HG02610 (cell line): ENCODE measurements at regions not wholly inside any gene's neighbourhood (a gene's known extent, or its start where the extent isn't known, plus 50 kb on each side); places are given as distances from the start of the nearest gene placed in this dataset.

Experiments used
- ATAC-seq: cut with Tn5 transposase; IDR thresholded peaks from one replicate; pipeline ENCODE4 v1.9.1; 2021; ENCODE audit warnings: mild to moderate bottlenecking, moderate library complexity; ENCODE audit not compliant: unreplicated experiment

DNA sequence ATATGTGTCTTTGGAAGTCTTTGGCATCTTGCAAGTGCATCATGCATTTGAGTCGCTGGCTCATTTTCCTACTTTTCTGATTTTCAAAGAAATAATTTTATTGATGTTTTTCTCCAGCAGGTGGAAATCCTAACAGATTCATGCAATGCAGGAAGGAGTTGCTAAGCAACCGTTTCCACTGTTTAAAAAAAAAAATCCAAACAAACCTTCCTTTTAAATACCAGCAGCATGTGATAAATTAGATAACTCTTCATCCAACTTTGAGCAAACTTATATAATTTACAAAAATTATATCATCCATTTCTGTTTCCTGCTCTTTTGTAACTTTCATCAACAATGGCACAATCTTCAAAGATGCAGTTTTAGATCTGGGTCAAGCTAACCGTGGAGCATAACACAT, 364.1 kb downstream of the MFSD1 start:
- ATAC-seq = no peak

DNA sequence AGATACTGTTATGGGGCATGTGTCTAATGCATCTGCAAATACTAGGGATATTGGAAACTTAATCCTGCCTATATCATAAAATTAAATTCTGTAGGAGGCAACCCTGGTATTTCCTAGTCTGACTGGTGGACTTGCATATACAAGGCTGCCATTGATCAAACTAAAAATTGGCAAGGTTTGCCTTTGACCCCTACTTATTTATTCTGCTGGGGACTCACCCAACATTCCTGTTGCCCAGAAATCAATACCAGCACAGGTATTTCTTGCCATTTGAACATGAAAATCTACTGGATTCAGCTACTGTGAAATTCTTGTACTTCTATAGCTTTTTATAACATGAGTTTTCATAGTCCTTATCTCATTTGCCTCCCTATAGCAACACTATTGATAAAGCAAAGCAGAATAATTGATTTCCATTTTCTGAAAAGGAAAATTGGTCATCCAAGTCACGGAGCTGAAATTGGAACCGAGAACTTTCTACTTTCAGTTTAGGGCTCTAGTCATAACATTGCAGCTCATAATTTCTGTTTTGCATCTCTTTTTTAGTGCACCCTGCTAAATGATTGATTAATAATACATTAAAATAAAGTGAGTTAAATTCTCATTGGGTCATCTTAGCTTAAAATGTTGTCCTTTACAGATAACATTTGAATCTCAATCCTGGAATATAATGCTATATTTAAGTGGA, 365.2 kb downstream of the MFSD1 start:
- ATAC-seq = no peak

DNA sequence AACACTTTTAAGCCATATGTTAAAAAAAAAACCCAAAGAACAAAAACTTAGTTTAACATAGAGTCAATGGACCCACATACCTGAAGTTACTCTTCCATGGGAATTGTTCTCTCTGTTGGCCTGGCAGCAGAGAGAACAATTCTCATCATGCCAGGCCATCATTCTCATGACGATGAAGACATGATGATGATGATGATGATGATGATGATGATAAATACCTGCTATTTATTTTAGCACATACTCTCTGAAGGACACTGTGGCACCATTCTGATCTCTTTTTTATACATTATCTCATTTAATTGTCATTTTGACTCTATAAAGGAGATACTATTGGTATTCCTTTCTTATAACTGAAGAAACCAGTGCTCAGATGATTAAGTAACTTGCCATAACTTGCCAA, 366.9 kb downstream of the MFSD1 start:
- ATAC-seq = no peak

DNA sequence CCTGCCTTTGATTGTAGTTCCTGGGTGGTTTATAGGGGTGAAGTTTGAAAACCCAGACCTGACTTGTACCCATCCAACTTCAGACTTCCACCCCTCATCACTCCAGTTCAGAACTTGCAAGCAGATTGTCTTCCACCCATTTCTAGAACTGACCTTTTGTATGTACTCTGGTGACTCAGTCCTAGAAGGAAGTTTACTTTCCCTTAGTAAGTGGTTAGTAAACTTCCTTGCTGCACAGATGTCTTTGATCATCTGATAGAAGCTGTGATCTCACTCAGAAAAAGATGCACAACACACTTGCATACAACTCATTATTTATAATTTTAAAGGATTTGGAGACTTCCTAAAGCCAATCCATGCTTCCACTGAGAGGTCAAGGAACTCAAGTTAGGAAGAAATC, 368.0 kb downstream of the MFSD1 start:
- no peak for ATAC-seq

DNA sequence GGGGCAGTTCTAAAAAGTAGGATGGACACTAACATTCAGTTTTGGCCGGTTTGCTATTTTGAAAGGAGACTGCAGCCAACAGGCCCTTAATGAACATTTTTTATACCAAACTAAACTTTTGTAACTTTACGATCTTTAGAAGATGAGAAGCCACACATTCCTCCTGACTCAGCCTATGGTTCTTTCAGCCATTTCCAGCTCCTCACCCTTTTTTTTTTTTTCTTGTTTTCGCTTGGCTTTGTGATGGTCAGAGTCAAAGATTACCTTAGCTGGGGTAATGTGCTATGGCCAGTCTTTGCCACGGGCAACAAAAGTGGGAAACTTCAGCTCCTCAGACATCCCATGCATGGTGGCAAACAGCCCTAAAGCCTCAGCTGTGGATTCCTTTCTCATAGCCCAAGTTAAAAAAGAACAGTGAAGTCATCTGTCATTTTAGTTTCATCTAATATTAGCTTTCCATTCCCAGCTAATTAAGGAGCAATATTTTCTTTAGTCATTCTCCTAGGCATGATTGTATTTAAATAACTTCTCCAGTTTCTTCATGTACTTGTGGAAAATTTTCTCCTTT, 368.7 kb downstream of the MFSD1 start:
- no peak for ATAC-seq

DNA sequence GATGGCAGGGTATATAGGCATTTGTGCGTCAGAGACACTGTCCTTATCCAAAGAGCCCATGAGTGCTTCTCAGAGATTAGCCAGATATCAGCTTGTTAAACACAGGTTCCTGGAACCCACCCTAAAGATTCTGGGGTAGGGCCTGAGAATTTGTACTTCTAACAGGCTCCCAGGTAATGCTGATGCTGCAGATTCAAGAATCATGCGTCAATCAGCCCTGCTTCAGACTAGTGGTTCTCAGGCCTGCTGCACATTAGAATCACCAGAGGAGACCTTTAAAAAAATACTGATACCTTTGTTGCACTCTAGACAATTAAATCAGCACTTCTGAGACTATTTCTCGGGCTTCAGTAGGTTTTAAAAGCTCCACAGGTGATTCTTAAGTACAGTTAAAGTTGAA, 369.5 kb downstream of the MFSD1 start:
- no peak for ATAC-seq

DNA sequence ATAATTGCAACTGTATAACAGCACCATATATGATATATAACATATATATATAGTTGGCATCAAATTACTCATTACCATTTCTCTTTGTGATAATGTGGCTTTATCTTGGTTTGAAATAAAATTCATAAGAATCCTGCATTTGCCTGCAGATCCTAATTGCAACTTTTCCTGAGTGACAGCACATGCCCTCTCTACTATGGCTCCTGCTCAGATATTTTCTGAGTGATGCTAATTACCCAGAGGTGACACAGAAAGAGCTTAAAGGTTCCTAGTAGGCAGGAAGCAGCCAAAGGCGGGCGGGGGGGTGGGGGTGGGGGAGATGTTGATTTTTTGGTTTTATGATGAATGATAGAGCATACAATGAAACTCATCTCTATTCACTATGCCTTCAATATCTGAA, 370.6 kb downstream of the MFSD1 start:
- ATAC-seq = no peak

DNA sequence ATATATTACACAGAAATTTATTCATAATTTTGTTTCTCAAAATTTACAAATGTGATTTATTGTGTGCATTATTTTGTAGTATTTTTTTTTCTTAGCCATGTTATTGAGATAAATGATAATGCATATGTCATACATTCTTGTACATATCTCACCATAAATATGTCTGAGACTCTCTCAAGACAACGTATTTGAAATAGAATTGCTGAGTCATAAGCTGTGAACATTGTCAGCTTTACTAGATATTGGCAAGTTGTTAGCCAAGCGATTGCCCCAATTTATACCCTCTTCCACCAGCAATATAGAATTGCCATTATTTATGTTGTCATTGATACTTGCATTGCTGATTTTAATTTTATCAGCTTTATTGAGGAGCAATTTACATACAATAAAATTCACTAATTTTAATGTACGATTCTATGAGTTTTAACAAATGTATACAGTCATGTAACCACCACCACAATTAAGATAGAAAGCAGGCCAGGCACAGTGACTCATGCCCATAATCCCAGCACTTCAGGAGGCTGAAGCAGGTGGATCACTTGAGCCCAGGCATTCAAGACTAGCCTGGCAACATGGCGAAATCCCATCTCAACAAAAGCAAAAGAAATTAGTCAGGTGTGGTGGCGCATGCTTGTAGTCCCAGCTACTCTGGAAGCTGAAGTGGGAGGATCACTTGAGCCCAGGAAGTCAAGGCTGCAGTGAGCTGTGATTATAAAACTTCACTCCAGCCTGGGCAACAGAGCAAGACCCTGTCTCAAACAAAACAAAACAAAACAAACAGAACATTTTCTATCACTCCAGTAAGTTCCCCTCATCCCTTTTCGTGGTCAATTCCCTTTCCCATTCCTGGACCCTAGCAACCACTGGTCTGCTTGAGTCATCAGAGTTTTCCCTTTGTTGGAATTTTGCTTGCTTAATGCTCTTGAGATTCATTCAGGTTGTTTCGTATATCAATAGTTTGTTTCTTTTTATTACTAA, 373.1 kb downstream of the MFSD1 start:
- no peak for ATAC-seq

DNA sequence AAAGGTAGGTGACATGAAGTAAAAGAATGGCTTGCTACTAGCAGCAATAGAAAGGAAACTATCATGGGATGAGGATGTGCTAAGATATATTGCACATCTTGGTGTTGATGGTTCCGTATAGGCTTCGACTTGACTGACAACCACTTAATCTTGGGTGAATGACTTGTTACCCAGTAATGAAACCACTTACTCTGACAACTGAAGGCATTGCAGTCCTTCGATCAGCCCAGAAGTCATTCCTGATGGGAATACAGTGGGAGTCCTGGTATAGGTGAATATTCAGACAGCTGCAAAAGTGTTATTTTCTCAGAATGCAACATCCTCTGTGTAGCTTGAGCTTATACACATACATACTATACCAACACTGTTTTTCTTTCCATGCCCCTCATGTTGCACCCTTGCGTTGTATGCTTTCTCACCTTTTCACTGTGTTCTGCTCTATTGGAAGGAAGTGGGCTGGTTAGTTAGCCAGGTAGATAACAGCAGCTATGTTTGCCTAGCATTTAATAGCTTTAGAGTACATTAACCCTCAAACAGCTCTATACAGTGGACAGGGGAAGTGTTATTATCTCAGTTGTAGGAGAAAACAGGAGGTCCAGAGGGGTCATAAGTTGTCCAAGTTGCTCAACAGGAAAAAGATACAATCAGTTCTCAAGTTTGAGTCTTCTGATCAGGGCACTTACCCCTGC, 376.5 kb downstream of the MFSD1 start:
- no peak for ATAC-seq

DNA sequence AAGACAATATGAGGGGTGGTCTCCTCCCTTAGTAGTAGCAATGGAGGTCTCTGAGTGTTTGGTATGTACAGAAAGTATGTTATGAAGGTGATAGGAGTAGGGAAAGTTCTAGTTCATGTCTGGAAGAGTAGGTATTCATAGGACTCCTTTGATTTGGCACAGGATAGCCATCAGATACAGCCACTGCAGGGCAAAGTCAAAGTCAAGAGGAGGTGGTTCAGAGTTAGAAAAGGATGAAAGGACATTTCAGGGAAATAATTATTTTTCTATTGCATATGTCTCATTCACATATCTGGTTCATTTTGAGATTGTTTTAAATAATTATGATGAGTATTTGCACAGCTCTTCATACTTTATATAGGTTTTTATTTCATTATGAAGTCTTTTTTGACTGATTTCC, 381.1 kb downstream of the MFSD1 start:
- ATAC-seq = no peak

DNA sequence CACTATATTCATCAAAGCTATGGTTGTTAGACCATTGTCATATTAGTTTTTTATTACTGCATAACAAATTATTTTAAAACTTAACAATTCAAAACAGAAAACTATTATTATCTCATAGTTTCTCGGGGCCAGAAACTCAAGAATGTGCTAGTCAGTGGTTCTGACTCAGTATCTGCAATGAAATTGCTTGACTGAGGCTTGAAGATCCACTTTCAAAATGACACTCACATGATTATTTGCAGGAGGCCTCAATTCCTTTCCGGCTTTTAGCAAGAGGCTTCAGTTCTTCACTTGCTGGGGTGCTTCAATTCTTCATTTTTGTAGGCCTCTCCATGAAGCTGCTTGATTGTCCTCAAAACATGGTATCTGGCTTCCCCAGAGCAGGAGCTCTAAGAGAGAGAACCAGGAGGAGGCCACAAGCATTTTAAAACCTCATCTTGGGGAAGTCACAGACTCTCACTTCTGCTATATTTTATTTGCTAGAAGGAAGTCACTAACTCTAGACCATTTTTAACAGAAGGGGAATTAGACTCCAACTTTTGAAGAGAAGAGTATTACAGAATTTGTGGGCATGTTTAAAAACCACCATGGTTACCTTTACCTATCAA, 383.7 kb downstream of the MFSD1 start:
- peak; percentile 71 for ATAC-seq

DNA sequence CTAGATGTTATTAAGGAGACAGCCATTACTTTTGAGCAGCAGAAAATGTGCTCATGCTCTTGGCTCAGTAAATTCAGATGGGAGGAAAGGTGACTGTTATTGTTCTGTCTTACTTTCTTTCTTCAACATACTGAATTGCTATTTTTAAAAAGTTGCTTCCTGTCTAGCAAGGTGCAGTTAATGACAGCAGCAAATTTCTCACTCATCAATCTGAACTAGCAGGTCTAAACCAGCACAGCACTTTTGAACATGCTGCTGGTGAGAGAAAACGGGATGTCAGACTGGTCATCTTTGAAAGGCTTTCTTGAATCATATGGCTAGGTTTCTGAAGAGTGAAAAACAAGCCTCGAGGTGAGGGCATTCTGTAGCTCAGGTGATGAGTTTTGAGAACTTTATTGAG, 384.7 kb downstream of the MFSD1 start:
- ATAC-seq = peak; percentile 40

DNA sequence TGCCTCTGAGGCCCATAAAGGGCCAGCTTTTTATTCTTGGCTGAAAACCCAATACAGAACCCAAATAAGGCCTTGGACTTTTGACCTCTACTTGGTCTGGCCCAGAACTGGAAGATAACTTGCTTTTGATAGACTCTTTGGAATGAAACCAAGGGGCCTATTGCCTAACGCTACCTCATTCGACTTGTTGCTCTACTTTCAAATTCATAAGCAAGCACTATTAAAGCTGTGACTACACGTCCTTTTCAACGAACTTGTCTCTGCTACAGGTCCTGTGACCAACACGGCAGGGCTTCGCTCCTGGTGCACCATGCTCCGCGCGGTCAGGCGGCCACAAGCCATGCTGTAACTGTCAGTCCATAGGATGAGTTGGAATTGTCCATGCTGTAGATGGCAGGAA, 385.4 kb downstream of the MFSD1 start:
- no peak for ATAC-seq

DNA sequence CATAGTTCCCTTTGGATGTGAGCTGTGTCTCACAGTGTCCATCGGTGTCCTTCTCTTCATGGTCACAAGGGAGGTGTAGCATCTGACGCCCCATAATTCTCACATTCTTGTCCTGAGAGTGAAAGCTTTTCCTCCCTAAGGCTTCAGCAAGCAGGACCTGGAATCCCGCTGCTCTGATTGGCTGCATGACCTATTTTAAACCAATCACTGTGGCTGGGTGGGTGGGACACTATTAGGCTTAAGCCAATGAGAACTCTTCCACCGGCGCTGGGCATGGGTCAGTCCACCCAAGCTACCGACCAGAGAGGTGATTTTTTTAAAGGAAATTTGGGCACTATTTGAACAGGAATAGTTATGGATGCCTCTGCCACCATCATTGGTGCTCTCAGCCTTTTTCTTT, 385.9 kb downstream of the MFSD1 start:
- ATAC-seq = no peak

DNA sequence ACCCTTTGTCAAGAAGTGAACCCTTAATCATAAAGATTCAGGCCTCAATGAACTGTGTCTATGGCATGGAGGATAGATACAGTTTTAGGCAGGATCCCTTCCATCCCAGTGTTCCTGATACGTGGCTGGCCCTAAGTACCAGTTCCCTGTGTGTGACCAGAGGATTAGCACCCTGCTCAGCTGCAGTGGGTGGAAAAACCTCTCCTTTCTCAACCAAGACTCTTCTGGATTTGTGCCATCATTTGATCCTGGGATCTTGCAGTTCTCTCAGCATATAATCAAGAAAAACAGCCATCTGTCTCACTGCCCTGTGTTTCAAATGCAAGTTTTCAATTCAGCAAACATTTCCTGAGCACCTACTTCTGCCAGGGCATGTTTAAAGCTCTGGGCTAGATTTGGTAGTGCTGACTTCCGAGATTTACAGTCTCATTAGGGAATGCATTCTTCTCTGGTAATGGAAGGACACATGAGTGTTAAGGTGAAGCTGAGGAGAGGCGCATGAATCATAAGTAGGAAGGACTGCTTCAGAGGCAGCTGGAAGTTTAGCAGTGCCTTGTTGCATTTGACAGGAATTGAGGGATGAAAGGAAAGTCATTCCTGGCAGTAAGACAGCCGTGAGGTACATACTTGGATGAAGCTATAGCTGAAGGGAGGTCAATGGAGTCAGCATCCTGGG, 388.3 kb downstream of the MFSD1 start:
- ATAC-seq = no peak

DNA sequence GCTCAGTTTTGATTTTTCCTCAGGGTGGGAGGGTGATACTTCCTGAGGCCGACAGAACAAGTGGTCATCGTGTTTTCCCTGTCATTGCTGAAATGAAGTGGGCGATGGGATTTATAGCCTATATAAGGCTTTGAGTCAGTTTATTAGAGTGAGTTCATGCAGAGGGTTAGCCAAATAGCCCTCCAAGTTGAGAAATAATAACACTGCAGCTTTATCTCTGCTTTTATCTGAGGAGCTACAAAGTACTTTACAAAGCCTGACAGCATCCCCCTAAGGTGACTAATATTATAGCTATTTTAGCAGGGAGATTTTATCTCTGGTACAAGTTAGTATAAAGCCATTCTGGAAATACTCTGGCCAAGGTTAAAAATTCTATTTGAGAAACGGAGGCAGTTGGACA, 389.6 kb downstream of the MFSD1 start:
- no peak for ATAC-seq

DNA sequence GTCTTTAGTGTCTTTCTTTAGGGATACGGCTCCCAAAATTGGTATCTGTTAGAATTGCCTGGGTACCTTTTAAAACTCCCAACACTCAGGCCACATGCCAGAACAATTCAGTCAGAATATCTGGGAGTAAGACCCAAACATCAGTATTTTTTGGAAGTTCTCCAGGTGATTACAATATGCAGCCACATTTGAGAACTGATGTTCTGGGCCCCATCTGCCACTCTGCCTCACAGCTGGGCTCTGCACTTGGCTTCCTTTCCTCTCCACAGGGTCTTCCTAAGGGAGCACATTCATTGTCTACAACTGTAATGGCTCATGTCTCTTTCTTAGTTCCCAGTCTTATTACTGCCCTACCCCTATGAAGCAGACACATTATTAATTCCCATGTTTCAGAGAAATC, 394.5 kb downstream of the MFSD1 start:
- no peak for ATAC-seq

DNA sequence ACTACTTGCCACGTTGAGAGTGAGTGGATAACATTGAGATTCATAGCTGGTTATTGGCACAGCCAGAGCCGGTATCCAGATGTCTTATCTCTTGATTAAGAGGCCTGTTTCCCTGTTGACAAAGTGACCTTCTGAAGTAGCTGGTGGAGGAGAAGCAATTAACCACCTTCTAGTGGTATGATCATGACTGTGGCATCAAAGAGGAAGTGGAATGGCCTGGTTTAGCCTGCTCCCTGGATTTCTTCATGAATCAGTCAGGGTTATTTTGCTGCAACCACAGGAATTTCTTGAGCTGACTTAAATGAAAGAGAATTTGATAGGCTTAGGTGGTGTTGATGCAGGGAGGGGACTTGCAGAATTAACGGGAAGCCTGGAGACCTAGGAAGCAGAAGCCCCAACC, 398.3 kb downstream of the MFSD1 start:
- ATAC-seq = no peak

DNA sequence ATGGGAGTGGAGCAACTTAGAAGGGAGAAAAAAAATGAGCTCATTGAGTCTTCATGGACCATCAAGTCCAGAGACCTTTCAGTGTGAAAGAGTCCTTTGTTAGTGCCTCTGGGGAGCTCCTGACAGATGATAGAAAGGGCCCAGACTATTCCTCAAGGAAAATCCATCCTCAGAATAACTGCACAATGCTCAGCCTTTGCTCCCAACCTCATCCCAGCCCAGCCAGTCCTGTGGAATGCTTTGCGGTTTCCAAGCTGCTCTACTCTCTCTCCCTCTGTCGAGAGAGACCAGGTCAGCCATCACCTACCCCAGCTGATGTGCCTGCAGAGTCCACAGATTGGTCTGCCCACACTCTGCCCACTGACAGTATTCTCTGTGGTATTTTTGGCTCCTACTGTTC, 406.2 kb downstream of the MFSD1 start:
- no peak for ATAC-seq

DNA sequence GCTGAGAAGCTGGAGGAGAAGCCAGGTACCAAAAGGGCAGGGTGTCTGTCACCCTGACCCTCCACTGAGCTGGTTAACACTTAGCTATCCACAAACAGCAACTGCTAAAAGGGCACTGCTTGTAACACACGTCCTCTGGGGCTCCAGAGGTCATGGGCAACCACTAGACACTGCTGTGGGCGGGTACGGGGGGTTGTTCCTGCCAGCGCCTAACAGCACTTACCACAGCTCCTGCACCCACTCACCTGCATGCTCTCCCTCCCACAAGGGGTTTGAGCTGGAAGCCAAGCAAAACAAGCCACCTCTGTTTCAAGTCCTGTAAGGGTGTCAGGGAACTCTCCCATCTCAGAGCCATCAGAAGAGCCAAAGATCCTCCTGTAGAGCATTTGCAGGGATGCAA, 407.6 kb downstream of the MFSD1 start:
- no peak for ATAC-seq
